ENCODE measurements at regions not wholly inside any gene's neighbourhood (a gene's known extent, or its start where the extent isn't known, plus 50 kb on each side); places are given as distances from the start of the nearest gene placed in this dataset.
"Not testable (repeated sequence)": the region's sequence is repeated elsewhere in the genome, so short reads cannot be mapped to it uniquely, and the experiment has no call there.

DNA sequence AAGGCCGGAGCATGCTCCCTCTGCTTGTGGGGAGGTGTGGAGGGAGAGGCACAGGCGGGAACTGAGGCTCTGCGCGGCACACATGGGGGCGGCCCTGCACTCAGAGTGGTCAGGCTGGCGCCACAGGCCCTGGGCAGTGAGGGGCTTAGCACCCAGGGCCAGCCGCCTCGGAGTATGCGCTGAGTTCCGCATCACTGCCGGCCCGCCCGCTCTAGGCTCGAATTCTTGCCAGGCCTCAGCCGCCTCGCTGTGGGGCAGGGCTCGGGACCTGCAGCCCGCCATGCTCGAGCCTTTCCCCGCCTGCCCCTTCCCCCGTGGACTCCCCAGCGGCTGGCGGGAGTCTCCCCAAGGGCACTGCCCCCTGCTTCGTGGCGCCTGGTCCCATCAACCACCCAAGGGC lies 905.9 kb downstream of the SPATA31A6 start:
- not testable (repeated sequence) for DNase-seq (ENCODE audit: low read depth, low spot score)

DNA sequence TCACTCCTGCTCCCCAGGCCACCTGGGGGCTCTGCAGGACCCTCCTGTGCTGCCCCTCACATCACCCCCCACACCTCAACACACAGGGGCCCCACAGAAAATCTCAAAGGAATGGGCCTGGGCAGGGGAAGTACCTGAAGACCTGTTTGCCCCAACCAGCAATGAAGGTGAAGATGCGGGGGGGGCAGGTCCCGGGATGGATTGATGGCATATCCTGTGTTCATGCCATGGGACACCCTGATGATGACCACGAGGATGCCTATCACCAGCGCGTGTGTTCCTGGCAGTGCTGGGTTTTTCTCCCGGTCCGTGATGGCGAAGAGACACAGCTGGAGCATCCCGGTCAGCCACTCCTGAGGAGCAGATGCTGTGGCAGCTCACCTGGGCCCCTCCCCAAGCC lies 926.9 kb downstream of the SPATA31A6 start:
- DNase-seq (ENCODE audit: low read depth, low spot score) = not testable (repeated sequence)

DNA sequence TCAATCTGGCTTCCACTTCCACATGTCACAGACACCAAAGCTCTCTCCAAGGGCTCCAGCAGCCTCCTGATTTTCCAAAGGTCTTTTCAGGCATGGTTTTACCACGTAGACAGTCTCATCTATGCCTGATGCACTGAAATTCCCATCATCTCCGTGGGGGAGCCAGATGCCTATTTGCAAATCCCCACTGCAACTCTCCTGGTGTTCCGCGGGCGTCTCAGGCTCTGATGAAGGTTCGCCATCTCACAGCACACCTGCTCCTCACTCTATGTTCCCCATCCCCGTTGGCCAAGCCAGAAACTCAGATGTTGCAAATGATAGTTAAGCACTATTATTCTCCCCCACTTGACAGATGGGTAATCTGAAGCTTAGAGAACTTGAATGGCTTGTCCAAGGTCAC lies 929.4 kb downstream of the SPATA31A6 start:
- DNase-seq (ENCODE audit: low read depth, low spot score) = not testable (repeated sequence)

DNA sequence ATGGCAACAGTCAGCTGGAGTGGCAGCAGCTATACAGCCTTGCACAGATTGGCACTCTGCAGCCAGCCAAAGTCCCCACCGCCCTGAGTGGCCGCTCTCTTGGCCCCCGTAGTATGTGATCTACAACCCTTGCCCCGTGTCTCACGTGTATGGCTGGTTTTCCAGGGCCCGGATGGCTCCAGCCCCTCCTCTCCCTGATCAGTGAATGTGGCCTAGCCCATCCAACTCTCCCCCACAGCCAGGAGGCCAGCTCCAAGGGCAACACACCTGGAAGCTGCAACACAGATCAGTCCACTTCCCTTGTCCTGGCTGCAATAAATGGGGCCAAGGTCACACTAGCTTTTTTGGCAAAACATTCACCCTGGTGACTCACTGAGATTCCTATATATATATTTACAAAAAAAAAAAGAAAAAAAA lies 932.4 kb downstream of the SPATA31A6 start:
- DNase-seq (ENCODE audit: low read depth, low spot score) = not testable (repeated sequence)

DNA sequence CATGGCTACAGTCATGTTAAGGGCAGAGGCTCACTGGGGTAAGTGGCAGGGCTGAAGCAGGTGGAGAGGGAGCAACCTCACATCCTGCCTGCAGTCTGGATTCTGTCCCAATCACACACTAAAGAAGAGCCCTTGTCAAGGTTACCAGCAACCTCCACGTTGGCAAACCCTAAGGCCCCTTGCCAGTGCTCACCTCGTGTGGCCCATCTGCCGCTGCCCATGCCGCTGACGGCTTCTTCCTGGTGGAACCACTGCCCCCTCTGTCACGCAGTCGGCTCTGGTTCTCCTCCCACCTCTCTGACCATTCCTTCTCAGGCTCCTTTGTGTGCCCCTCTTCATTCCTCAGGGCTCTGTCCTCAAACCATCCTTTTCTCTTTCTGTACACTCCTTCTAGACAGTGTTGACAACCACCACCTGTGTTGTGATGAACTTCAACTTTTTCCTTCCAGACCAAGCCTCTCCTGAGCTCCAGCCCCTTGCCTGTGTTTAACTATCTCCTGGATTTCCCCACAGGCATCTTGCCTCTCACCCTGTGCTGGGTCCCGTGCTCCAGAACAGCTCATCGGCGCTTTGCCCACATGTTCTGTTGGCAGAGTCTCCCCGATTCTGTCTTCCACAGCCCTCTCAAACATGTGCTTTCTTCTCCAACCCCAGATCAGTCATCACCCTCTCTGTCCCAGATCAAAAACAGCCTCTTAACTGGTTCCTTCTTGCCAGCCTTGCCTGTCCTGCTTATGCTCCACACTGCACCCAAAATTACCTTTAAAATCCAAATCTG lies 934.8 kb downstream of the SPATA31A6 start:
- DNase-seq (ENCODE audit: low read depth, low spot score) = not testable (repeated sequence)

DNA sequence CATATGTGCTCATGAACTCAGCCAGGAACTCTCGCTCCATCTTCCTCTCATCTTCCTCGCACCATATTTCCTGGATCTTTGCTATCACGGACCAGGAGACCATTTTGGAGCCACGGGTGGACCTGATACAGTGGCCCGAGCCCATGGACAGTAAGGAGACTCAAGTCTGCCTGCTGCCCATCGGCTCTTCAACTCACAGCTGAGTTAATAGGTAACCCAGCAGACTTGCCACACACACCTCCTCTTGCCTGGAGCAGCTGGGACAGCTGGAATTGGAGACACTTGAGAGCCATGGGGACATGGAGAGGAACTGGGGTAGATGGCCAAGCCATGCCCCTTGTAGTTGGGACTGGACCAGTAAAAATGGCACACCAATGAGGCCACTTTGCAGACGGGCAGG lies 936.1 kb downstream of the SPATA31A6 start:
- DNase-seq (ENCODE audit: low read depth, low spot score) = not testable (repeated sequence)

DNA sequence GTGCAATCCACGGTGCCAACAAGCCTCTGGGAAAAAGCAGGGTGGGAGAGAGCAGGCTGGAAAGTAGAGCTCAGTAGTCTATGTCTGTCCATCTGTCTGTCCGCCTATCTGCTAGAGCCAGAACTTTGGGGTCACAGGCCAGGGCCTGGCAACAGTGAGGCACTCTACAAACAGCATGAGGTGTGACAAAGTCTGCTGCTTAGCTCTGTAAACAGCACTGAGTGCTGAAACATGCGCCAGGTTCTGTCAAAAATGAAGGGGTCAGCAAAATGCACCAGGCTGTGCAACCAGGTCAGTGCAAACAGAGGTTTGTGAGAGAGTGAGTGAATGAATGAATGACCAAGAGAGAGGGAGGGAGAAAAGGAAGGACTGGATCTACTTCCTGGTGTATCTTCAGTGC lies 936.5 kb downstream of the SPATA31A6 start:
- not testable (repeated sequence) for DNase-seq (ENCODE audit: low read depth, low spot score)

DNA sequence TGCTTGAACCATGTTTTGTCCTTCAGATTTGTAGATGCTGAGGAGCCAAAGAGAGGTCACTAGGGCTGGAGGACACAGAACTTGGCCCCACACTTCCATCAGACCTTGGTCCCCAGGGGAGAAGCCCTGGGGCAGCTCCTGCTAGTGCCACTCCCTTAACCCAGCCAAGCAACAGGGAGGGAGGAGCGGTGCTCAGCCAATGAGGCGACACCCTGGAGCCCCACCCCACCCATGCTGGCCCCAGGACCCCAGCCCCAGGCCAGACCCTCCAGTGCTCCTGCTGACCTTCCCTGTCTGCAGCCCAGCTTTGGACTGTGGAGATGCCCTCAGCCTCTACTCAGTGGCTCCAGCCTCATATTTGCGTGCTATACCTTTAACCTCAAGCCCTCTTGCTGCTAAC lies 942.4 kb downstream of the SPATA31A6 start:
- DNase-seq (ENCODE audit: low read depth, low spot score) = not testable (repeated sequence)

DNA sequence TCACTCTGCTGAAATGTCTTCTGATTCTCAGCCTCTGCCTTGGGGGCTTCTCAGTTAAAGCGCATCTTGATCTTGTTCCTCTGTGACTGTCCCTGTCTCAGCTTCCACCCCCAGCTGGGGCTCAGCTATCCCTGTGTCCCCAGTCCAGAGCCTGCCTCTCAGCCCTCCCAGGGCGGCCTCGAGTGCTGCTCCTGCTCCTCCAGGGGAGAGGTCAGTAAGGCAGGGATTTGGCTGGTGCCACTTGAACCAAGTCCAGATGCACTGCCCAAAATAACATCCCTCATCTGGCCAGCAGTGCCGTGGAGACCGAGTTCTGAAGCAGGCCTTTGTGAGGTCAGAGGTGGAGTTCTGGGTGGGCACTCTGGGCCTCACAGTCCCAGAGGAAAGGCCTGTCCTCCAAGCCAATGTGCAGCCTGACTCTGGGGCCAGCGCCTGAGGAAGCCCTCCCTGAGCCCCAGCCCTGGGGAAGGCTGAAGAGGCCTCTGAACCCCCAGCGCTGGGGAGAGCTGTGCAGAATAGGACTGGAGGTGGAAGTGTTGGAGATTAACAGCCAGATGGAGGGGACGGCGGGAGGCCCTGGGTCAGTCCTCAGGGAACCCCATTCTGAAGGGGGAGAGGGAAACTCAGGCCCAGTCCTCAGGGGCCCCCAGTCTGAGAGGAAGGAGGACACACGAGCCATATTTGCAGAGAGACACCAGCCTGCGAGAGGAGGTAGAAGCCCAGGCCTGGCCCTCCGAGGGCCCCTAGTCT lies 943.7 kb downstream of the SPATA31A6 start:
- not testable (repeated sequence) for DNase-seq (ENCODE audit: low read depth, low spot score)

DNA sequence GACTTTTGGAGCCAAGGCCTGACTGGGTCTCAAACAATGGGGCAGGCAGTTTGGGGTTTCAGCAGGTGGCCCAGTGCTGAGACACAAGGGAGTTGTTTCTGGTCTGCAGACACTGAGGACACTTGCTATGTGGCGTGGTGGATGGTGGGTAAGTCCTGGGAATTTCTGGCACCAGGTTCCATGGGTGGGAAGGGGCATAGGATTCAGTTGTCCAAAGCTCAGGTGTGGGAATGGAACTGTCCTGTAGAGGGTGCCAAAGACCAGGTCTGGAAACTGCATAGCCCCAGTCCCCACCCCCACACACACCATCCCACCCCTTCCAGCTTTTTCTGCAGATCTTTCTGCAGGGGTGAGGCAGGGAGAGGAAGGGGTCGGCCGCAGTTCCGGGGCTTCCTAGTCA lies 944.5 kb downstream of the SPATA31A6 start:
- DNase-seq (ENCODE audit: low read depth, low spot score) = not testable (repeated sequence)

DNA sequence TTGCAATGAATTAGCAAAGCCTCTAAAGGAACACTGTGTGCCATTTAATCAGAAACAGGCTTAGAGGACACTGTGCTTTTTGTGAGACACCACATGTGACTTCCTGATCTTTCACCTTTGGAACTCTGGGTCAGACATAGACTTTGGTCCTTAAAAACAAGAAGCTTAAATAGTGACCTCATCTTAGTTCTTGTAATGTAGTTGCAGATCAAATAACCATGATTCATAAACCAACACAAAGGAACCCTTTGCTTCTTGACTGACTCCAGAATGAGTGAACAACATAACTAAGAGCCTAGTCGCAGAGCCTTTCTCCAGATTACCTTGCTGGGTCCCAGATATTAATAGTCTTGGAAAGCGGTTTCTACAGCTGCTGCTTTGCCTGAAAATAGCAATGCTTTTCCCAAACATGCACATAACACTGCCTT lies 947.3 kb downstream of the SPATA31A6 start:
- DNase-seq (ENCODE audit: low read depth, low spot score) = peak; percentile 19

DNA sequence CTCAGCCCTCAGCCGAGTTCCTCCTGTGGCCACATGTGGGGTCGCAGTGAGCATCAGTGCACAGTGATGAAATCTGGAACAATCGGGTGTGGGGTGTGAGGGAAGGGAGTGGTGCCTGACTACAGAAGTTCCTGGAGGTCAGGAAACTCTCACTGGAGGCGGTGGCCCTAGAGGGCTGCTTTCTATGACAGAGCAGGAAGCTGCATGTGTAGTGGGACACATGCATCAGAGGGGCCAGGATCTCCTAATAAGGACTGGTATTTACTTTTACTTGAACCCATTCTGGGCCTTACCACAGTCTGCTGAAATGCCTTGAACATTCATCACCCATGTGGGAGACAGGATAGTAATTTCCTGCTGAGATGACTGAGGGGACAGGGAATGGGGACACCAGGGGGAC lies 952.0 kb downstream of the SPATA31A6 start:
- peak; percentile 2 for DNase-seq (ENCODE audit: low read depth, low spot score)

DNA sequence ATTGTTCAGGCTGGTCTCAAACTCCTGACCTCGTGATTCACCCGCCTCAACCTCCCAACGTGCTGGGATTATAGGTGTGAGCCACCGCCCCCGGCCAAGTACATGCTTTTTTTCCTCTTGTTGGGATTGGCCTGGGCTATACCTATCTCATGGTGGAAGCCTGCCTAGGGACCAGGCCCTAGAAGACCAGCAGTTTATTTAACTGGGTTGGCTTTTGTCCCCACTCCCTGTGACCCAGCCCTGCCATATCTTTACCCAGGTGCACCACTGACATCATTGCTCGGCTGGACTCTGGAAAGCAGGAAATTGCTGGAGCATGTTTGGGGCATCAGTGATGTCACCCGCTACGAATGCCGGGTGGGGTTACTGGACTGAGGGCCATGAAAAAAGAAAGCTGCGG lies 955.5 kb downstream of the SPATA31A6 start:
- not testable (repeated sequence) for DNase-seq (ENCODE audit: low read depth, low spot score)

DNA sequence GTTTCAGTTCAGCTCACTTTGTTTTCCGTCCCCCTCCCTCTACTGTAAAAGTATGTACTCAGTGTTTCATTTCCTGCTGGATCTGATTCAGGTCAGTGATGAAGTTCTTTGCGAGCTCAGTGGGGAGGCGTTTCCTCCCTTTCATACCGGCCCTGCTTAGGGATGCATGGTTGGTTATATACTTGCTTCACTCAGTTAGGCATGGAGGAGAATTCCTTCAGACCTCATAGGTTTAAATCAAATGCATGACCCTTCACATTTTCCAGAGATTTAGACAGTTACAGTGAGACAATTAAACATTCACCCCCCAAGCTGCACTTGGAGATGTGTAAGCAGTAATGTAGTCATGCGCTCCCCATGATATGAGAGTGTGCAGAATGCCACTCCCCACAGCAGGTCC lies 955.9 kb downstream of the SPATA31A6 start:
- DNase-seq (ENCODE audit: low read depth, low spot score) = not testable (repeated sequence)

DNA sequence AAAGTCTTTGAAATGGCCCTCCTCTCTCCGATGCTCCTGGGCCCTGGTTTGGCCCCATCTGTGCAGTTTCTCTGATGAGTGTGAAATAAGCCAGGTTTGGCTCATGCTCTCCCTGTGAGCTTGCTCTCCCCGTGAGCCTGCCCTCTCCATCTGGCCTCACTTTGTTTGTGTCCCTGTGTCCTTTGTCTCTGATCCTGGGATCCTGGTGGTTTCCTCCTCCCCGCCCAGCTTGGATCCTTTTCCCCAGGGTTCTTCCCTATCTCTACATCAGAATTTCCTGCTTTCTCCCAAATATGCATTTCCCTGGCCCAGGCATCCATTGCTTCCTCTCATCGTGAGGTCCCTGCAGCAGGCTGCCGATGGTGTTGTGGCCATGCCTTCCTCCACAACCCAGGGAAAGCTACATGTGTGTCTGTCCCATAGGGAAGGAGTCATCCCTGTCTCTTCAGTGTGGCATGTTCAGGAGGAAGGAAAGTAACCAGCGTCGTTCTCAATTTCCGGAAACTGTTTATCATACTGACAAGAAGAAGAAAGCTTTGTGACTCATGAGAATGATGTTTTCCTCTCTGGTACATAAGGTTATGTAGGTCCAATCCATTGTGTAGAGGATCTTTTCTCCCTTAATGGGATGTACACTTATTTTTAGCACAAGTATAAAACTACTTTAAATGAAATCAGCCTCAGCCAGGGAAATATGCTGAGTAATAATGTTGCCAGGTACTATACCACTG lies 956.6 kb downstream of the SPATA31A6 start:
- not testable (repeated sequence) for DNase-seq (ENCODE audit: low read depth, low spot score)
